Neural progenitor cell (in vitro differentiated cells): ENCODE measurements at regions not wholly inside any gene's neighbourhood (a gene's known extent, or its start where the extent isn't known, plus 50 kb on each side); places are given as distances from the start of the nearest gene placed in this dataset.
A peak's percentile ranks its signal among the peaks of the same experiment; 100 is the strongest.

ENCODE experiments used
- DNase-seq: peaks from one replicate; pipeline ENCODE4 v3.0.0-alpha.2; 2016; ENCODE audit warnings: low spot score
- H2AFZ ChIP-seq: fragments of 200-600 bp; sonication (generic); replicated peaks from 2 replicates; pipeline ENCODE4 v1.6.1; 2016; ENCODE audit warnings: antibody characterized with exemption
- H3F3A ChIP-seq: fragments of 200-600 bp; sonication (generic); 2 replicates; pipeline ENCODE4 v1.6.1; 2016; ENCODE audit warnings: antibody characterized with exemption, low read depth
- H3K27ac ChIP-seq: fragments of 200-600 bp; sonication (generic); 2 replicates; pipeline ENCODE4 v1.5.1; 2016; ENCODE audit warnings: mild to moderate bottlenecking
- H3K27me3 ChIP-seq: fragments of 200-600 bp; sonication (generic); 2 replicates; pipeline ENCODE4 v1.6.1; 2016; ENCODE audit warnings: mild to moderate bottlenecking, moderate library complexity
- H3K36me3 ChIP-seq: fragments of 200-600 bp; sonication (generic); 2 replicates; pipeline ENCODE4 v1.5.1; 2016
- H3K4me1 ChIP-seq: fragments of 200-600 bp; sonication (generic); 2 replicates; pipeline ENCODE4 v1.6.1; 2016; ENCODE audit warnings: mixed run types
- H3K4me2 ChIP-seq: fragments of 200-600 bp; sonication (generic); 2 replicates; pipeline ENCODE4 v1.6.1; 2016
- H3K4me3 ChIP-seq: fragments of 200-600 bp; sonication (generic); 2 replicates; pipeline ENCODE4 v1.5.1; 2016
- H3K79me2 ChIP-seq: fragments of 200-600 bp; sonication (generic); 2 replicates; pipeline ENCODE4 v1.6.1; 2016; ENCODE audit warnings: low read depth
- H3K9ac ChIP-seq: fragments of 200-600 bp; sonication (generic); 2 replicates; pipeline ENCODE4 v1.6.1; 2016
- H3K9me3 ChIP-seq: fragments of 200-600 bp; sonication (generic); 2 replicates; pipeline ENCODE4 v1.5.1; 2016; ENCODE audit warnings: low read depth
- H4K20me1 ChIP-seq: fragments of 200-600 bp; sonication (generic); 2 replicates; pipeline ENCODE4 v1.6.1; 2016; ENCODE audit warnings: low read depth
- H3K27ac Mint-ChIP-seq: 3 replicates; pipeline ENCODE4 v1.8.0; 2021; ENCODE audit warnings: mixed read lengths
- H3K27me3 Mint-ChIP-seq: 2 replicates; pipeline ENCODE4 v1.8.0; 2022; ENCODE audit warnings: low read depth, mild to moderate bottlenecking, inconsistent platforms, moderate library complexity, mixed read lengths; ENCODE audit not compliant: insufficient read depth
- H3K36me3 Mint-ChIP-seq: 3 replicates; pipeline ENCODE4 v1.8.0; 2021; ENCODE audit warnings: mixed read lengths
- H3K4me1 Mint-ChIP-seq: 3 replicates; pipeline ENCODE4 v1.8.0; 2021; ENCODE audit warnings: mixed read lengths
- H3K4me3 Mint-ChIP-seq: 3 replicates; pipeline ENCODE4 v1.8.0; 2021; ENCODE audit warnings: mild to moderate bottlenecking, moderate library complexity, mixed read lengths
- H3K9me3 Mint-ChIP-seq: 3 replicates; pipeline ENCODE4 v1.8.0; 2020; ENCODE audit warnings: mixed read lengths
- EZH2 ChIP-seq: fragments of 200-600 bp; sonication (generic); IDR thresholded peaks from 2 replicates; pipeline ENCODE4 v1.6.1; 2017; ENCODE audit warnings: antibody characterized with exemption, mild to moderate bottlenecking, moderate library complexity
- EZH2phosphoT487 ChIP-seq: fragments of 200-600 bp; sonication (generic); IDR thresholded peaks from 2 replicates; pipeline ENCODE4 v1.6.1; 2017; ENCODE audit warnings: antibody characterized with exemption
- TF ChIP-seq, protein P1 (sequence below): fragments of 200-600 bp; sonication (generic); IDR thresholded peaks from 2 replicates; pipeline ENCODE4 v1.5.1; 2017; ENCODE audit warnings: antibody characterized with exemption, mild to moderate bottlenecking

DNA sequence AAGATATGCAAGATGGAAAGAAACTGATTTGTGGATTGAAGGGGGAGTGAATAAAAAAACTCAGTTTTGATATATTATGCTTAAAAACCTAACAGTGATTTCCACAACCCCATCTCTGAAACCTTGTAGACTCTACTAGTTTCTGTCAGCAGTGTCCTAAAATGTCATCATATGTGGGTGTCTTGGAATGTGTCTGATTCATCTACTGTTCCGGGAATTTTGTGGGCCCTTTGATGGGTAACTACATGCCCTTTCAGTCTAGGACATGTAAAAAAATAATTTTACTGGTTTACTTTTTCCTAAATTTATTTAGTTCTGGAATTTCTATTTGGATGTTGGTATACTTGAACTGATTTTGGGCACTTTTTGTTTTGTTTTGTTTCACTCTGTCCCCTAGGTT is 118.9 kb upstream of the NMUR2 start:
- H3K9me3 Mint-ChIP-seq: peaks cover 5% of the 10 kb centered on the region
- H3K27me3 Mint-ChIP-seq: no peaks in the 10 kb centered on the region
- Histone ChIP-seq H3K79me2 (no peaks in the 10 kb centered on the region), H4K20me1 (no peaks in the 10 kb centered on the region), H3K9me3 (peaks cover 3% of the 10 kb centered on the region), H3K4me3 (no peak overlapping the region), H3K9ac (no peak overlapping the region), H3K27ac (no peak overlapping the region), H2AFZ (no peak overlapping the region), H3K4me2 (no peak overlapping the region), H3F3A (no peaks in the 10 kb centered on the region), H3K4me1 (peaks cover 10% of the 10 kb centered on the region), H3K36me3 (no peaks in the 10 kb centered on the region), H3K27me3 (no peaks in the 10 kb centered on the region)
- H3K4me1 Mint-ChIP-seq: peaks cover 2% of the 10 kb centered on the region
- DNase-seq: no peak
- H3K27ac Mint-ChIP-seq: no peak overlapping the region
- H3K4me3 Mint-ChIP-seq: no peak overlapping the region
- no peaks in the 10 kb centered on the region for H3K36me3 Mint-ChIP-seq
- TF ChIP-seq, protein P1, sequence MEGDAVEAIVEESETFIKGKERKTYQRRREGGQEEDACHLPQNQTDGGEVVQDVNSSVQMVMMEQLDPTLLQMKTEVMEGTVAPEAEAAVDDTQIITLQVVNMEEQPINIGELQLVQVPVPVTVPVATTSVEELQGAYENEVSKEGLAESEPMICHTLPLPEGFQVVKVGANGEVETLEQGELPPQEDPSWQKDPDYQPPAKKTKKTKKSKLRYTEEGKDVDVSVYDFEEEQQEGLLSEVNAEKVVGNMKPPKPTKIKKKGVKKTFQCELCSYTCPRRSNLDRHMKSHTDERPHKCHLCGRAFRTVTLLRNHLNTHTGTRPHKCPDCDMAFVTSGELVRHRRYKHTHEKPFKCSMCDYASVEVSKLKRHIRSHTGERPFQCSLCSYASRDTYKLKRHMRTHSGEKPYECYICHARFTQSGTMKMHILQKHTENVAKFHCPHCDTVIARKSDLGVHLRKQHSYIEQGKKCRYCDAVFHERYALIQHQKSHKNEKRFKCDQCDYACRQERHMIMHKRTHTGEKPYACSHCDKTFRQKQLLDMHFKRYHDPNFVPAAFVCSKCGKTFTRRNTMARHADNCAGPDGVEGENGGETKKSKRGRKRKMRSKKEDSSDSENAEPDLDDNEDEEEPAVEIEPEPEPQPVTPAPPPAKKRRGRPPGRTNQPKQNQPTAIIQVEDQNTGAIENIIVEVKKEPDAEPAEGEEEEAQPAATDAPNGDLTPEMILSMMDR: no peak
- TF ChIP-seq EZH2 (no peak), EZH2phosphoT487 (no peak)

DNA sequence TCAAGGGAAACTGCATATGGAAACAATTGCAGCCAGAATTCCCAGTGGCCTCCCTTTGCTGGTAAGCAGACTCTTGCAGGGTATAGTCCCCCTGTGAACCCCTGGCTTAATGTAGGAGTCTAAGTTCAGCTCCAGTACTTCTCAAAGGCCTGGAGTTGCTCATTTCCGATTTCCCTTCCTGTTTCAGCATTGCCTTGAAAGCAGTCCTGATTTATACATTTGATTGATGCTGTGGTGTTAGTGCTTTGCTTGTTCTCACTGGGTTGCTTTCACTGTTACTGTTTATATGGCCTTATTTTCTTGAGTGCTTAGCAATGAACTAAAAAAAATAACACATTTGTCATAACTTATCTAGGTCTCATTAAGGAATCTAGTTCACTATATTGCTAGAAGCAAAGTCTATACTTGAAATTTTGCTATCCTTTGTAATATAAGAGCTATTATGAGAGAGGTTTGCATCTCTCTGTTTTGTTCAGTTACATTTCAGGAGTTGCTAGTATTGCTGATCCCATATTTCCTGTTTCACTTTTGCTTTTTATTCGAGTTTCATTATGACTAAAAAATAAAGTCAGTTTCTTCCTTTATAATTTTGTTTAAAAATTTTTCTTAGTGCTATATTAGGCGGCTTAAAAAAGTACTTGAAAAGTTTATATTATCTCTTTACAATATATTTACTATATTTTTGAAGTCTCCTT is 122.4 kb upstream of the NMUR2 start:
- Histone ChIP-seq H4K20me1 (no peaks in the 10 kb centered on the region), H3K79me2 (no peaks in the 10 kb centered on the region), H3K4me1 (peaks cover 17% of the 10 kb centered on the region), H3K27me3 (no peaks in the 10 kb centered on the region), H3F3A (no peaks in the 10 kb centered on the region), H3K9ac (no peak overlapping the region), H3K27ac (no peak overlapping the region), H3K4me2 (no peak overlapping the region), H3K9me3 (no peaks in the 10 kb centered on the region), H2AFZ (no peak overlapping the region), H3K4me3 (no peak overlapping the region), H3K36me3 (no peaks in the 10 kb centered on the region)
- no peak for DNase-seq
- TF ChIP-seq EZH2: no peak
- Mint-ChIP-seq H3K27me3 (no peaks in the 10 kb centered on the region), H3K4me1 (peaks cover 9% of the 10 kb centered on the region), H3K36me3 (no peaks in the 10 kb centered on the region), H3K27ac (no peak overlapping the region), H3K9me3 (peaks cover 5% of the 10 kb centered on the region), H3K4me3 (no peak overlapping the region)

DNA sequence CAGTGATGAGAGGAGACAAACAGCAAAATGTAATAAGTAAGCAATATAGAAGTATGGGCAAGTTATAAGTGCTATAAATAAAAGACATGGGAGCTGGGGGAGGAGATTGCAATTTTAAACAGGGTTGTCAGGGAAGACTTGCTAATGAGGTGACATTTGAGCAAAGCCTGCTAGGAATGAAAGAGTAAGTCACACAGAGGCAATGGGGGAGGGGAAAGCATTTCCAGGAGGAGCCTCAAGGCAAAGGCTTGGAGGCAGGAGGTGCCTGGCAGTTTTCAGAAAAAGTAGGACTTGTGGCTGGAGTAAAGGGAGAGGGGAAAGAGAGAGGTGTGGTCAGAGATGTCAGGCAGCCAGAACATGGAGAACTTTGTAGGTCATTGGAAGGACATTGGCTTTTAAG is 124.4 kb upstream of the NMUR2 start:
- H3K4me3 Mint-ChIP-seq: no peak overlapping the region
- DNase-seq: peak; percentile 36
- Histone ChIP-seq H3K4me3 (no peak overlapping the region), H3K4me2 (no peak overlapping the region), H3K79me2 (no peaks in the 10 kb centered on the region), H3K9ac (no peak overlapping the region), H3K9me3 (no peaks in the 10 kb centered on the region), H2AFZ (peak overlapping the region; percentile 67), H3K27me3 (no peaks in the 10 kb centered on the region), H3K36me3 (no peaks in the 10 kb centered on the region), H3K4me1 (peaks cover 17% of the 10 kb centered on the region), H4K20me1 (no peaks in the 10 kb centered on the region), H3K27ac (no peak overlapping the region), H3F3A (no peaks in the 10 kb centered on the region)
- TF ChIP-seq, protein P1: no peak
- peaks cover 9% of the 10 kb centered on the region for H3K4me1 Mint-ChIP-seq
- H3K9me3 Mint-ChIP-seq: no peaks in the 10 kb centered on the region
- no peaks in the 10 kb centered on the region for H3K36me3 Mint-ChIP-seq
- no peaks in the 10 kb centered on the region for H3K27me3 Mint-ChIP-seq
- peak overlapping the region; percentile 35 for H3K27ac Mint-ChIP-seq

DNA sequence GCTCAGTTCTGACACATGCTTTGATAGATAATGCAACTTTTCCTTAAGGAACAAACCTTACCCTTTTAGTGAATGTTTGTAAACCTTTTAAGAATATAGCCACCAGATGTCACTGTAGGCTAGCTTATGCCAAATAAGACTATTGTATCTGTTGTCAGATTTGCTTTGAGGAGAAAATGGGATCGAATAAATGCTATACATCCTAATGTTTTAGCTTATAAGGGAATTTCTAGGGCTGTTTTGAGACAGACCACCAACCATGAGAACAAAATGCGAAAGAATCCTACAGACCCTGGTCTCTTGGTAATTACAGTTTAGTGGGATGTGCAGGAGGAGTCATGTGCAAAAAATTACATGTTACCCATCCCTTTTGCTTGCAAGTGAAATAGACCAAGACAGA is 127.6 kb upstream of the NMUR2 start:
- peaks cover 9% of the 10 kb centered on the region for H3K4me1 Mint-ChIP-seq
- Histone ChIP-seq H3K4me1 (peaks cover 17% of the 10 kb centered on the region), H2AFZ (peak overlapping the region; percentile 13), H3K4me2 (no peak overlapping the region), H3K4me3 (no peak overlapping the region), H4K20me1 (no peaks in the 10 kb centered on the region), H3K36me3 (no peaks in the 10 kb centered on the region), H3K27ac (no peak overlapping the region), H3K79me2 (no peaks in the 10 kb centered on the region), H3F3A (no peaks in the 10 kb centered on the region), H3K9me3 (no peaks in the 10 kb centered on the region), H3K27me3 (no peaks in the 10 kb centered on the region), H3K9ac (no peak overlapping the region)
- no peaks in the 10 kb centered on the region for H3K36me3 Mint-ChIP-seq
- no peak overlapping the region for H3K27ac Mint-ChIP-seq
- H3K9me3 Mint-ChIP-seq: no peaks in the 10 kb centered on the region
- no peak for TF ChIP-seq EZH2
- TF ChIP-seq, protein P1: peak; percentile 82
- no peak overlapping the region for H3K4me3 Mint-ChIP-seq
- no peaks in the 10 kb centered on the region for H3K27me3 Mint-ChIP-seq
- DNase-seq: peak; percentile 81
